ENCODE measurements at regions not wholly inside any gene's neighbourhood (a gene's known extent, or its start where the extent isn't known, plus 50 kb on each side); places are given as distances from the start of the nearest gene placed in this dataset.

DNA sequence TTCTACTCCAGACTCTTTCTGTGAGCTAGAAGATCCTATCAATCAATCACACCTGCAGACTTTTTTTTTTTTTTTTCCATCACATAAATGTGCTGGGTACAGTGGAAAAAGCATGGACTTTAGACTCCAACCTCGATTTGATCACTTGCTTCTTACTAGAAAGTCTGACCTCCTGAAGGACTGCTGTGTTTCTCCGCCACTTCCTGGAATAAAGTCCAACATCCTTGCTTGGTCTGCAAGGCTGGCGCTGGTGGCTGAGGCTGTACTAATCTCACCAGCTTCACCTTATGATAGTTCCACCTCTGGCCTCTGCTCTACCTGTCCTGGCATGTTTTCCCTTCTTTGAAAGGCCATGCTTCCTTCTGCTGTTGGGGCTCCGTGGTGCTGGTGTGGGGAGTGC, 60.9 kb upstream of the SESN3 start:
- TF ChIP-seq, protein P1, sequence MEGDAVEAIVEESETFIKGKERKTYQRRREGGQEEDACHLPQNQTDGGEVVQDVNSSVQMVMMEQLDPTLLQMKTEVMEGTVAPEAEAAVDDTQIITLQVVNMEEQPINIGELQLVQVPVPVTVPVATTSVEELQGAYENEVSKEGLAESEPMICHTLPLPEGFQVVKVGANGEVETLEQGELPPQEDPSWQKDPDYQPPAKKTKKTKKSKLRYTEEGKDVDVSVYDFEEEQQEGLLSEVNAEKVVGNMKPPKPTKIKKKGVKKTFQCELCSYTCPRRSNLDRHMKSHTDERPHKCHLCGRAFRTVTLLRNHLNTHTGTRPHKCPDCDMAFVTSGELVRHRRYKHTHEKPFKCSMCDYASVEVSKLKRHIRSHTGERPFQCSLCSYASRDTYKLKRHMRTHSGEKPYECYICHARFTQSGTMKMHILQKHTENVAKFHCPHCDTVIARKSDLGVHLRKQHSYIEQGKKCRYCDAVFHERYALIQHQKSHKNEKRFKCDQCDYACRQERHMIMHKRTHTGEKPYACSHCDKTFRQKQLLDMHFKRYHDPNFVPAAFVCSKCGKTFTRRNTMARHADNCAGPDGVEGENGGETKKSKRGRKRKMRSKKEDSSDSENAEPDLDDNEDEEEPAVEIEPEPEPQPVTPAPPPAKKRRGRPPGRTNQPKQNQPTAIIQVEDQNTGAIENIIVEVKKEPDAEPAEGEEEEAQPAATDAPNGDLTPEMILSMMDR (IDR thresholded peaks at IDR 0.05) = no peak
- ATAC-seq (no peak), DNase-seq (no peak)
- no peaks in the 10 kb centered on the region for H3K9me3 ChIP-seq (ENCODE audit: control insufficient read depth, insufficient read depth, low read length)
- no peak overlapping the region for H3K4me3 ChIP-seq (ENCODE audit: low read length)
- intact Hi-C loops (cut with micrococcal nuclease) = no loop called here
- Mint-ChIP-seq H3K36me3 (no peaks in the 10 kb centered on the region), H3K4me1 (peaks cover 0 to 5% of the 10 kb centered on the region in 2 donors), H3K9me3 (no peaks in the 10 kb centered on the region), H3K4me3 (no peak overlapping the region), H3K27ac (no peak overlapping the region), H3K27me3 (ENCODE audit: low read depth in 2 of 2) (peaks cover 6 to 8% of the 10 kb centered on the region in 2 donors)
- H3K4me1 ChIP-seq (ENCODE audit: control insufficient read depth, insufficient read depth, low read length) = peaks cover 8% of the 10 kb centered on the region
- H3K36me3 ChIP-seq (ENCODE audit: control insufficient read depth, insufficient read depth, low read length) = no peaks in the 10 kb centered on the region
- no peaks in the 10 kb centered on the region for H3K27me3 ChIP-seq (ENCODE audit: control insufficient read depth, insufficient read depth, low read length)
- no peak overlapping the region for H3K27ac ChIP-seq (ENCODE audit: low read length)
- WGBS (ENCODE audit: insufficient coverage) = 84% methylated on average over 3 of the region's 4 CpGs

GRCh38 chr11:95289378-95290101, 58.5 kb upstream of the SESN3 start:
- no peaks in the 10 kb centered on the region for H3K9me3 Mint-ChIP-seq
- no peaks in the 10 kb centered on the region for H3K27me3 ChIP-seq (ENCODE audit: control insufficient read depth, insufficient read depth, low read length)
- TF ChIP-seq, protein P1 (IDR thresholded peaks at IDR 0.05) = no peak
- peaks cover 6 to 8% of the 10 kb centered on the region in 2 donors for H3K27me3 Mint-ChIP-seq (ENCODE audit: low read depth in 2 of 2)
- intact Hi-C loops (cut with micrococcal nuclease) = no loop called here
- H3K4me3 ChIP-seq (ENCODE audit: low read length) = no peak overlapping the region
- no peak overlapping the region for H3K27ac Mint-ChIP-seq
- H3K4me1 ChIP-seq (ENCODE audit: control insufficient read depth, insufficient read depth, low read length) = no peaks in the 10 kb centered on the region
- H3K4me1 Mint-ChIP-seq = no peaks in the 10 kb centered on the region
- ATAC-seq (no peak), DNase-seq (no peak)
- no peak overlapping the region for H3K4me3 Mint-ChIP-seq
- no peaks in the 10 kb centered on the region for H3K36me3 Mint-ChIP-seq
- H3K9me3 ChIP-seq (ENCODE audit: control insufficient read depth, insufficient read depth, low read length) = no peaks in the 10 kb centered on the region
- no peak overlapping the region for H3K27ac ChIP-seq (ENCODE audit: low read length)
- WGBS (ENCODE audit: insufficient coverage) = 99% methylated on average over 2 of the region's 2 CpGs
- H3K36me3 ChIP-seq (ENCODE audit: control insufficient read depth, insufficient read depth, low read length) = no peaks in the 10 kb centered on the region

DNA sequence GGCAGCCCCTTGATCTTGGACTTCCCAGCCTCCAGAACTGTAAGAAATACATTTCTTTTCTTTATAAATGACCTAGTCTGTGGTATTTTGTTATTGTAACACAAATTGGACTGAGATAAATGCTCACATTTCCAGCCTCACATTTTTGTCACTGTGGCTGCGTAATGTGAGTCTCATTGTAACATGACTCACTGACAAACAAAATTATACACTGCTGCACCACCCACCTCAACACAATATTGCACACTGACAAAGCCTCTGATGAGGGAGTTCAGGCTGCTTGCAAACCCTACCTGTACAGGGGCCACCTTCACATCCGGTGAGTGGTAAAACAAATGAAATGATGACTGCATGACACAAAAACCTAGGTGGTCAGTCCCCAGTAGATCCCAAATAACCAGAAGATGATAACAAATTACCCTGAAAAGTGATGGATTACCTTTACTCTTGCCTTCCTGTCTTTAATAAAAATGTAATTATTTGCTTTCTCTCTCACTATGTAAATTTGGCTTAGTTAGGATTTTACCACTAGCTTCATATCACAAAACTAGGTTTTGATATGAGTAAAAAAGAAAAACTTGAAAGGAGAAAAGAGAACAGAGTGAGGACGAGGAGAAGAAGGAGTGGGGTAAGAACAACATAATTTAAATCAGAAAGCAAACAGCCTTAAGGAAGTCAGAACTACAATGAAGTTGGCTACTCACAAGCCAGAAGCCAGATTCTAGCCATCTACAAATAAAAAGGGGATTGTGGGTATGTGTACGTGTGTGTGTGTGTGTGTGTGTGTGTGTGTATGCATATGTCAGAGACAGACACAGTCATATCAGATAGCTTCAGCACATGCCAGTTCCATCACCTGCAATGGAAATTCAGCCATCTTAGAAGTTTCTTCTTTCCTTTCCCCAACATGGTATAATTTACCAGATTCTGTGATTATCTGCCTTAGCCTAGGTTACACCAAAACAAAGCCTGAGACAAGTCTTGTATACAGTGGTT, 53.4 kb upstream of the SESN3 start:
- H3K4me1 Mint-ChIP-seq = no peaks in the 10 kb centered on the region
- ATAC-seq = no peak
- Histone ChIP-seq H3K27me3 (ENCODE audit: control insufficient read depth, insufficient read depth, low read length) (no peaks in the 10 kb centered on the region), H3K27ac (ENCODE audit: low read length) (no peak overlapping the region), H3K9me3 (ENCODE audit: control insufficient read depth, insufficient read depth, low read length) (no peaks in the 10 kb centered on the region), H3K4me3 (ENCODE audit: low read length) (no peak overlapping the region), H3K36me3 (ENCODE audit: control insufficient read depth, insufficient read depth, low read length) (no peaks in the 10 kb centered on the region), H3K4me1 (ENCODE audit: control insufficient read depth, insufficient read depth, low read length) (no peaks in the 10 kb centered on the region)
- peaks cover 8 to 9% of the 10 kb centered on the region in 2 donors for H3K27me3 Mint-ChIP-seq (ENCODE audit: low read depth in 2 of 2)
- intact Hi-C loops (cut with micrococcal nuclease) = no loop called here
- TF ChIP-seq, protein P1 (IDR thresholded peaks at IDR 0.05) = no peak
- no peaks in the 10 kb centered on the region for H3K9me3 Mint-ChIP-seq
- 93% methylated on average over 3 of the region's 4 CpGs for WGBS (ENCODE audit: insufficient coverage)
- H3K27ac Mint-ChIP-seq = no peak overlapping the region
- H3K4me3 Mint-ChIP-seq = no peak overlapping the region
- H3K36me3 Mint-ChIP-seq = no peaks in the 10 kb centered on the region
- no peak for DNase-seq
